Left lung (tissue), 4 donors: ENCODE measurements at regions not wholly inside any gene's neighbourhood (a gene's known extent, or its start where the extent isn't known, plus 50 kb on each side); places are given as distances from the start of the nearest gene placed in this dataset.

Experiments
- ATAC-seq: fragments of 200-7000 bp; cut with Tn5 transposase; one replicate; pipeline ENCODE4 v1.9.1; 2020; ENCODE audit warnings: moderate library complexity
- DNase-seq, 4 donors: peaks; one replicate each; pipeline ENCODE4 v3.0.0-alpha.2; 2013 to 2020
- H3K27ac ChIP-seq, 2 donors: fragments of 200-600 bp; sonication (generic) in 1 of 2; one replicate each; pipeline versions ENCODE4 v1.5.0 to v1.8.0; 2020 to 2021
- H3K27me3 ChIP-seq, 2 donors: fragments of 200-600 bp; sonication (generic) in 1 of 2; one replicate each; pipeline versions ENCODE4 v1.5.0 to v1.8.0; 2020 to 2021
- H3K36me3 ChIP-seq, 2 donors: fragments of 200-600 bp; sonication (generic) in 1 of 2; one replicate each; pipeline versions ENCODE4 v1.5.0 to v1.8.0; 2020 to 2021
- H3K4me1 ChIP-seq, 2 donors: fragments of 200-600 bp; one replicate each; pipeline ENCODE4 v1.8.0; 2021
- H3K4me3 ChIP-seq, 2 donors: fragments of 200-600 bp; sonication (generic) in 1 of 2; one replicate each; pipeline versions ENCODE4 v1.5.0 to v1.8.0; 2020 to 2021; ENCODE audit warnings: mild to moderate bottlenecking in 1 of 2
- H3K9me3 ChIP-seq, 2 donors: fragments of 200-600 bp; sonication (generic) in 1 of 2; one replicate each; pipeline versions ENCODE4 v1.5.0 to v1.8.0; 2020 to 2021
- intact Hi-C, 2 donors: fragments of 100-400 bp; cut with DNase I; formaldehyde crosslinking; loops; one replicate each; pipeline versions ENCODE4 v1.11.2 to v1.14.2; 2022
- TF ChIP-seq, protein P1 (sequence below), 2 donors: fragments of 200-600 bp; sonication (generic) in 1 of 2; IDR thresholded peaks; one replicate each; pipeline versions ENCODE4 v1.5.0 to v1.8.0; 2021; ENCODE audit warnings: antibody characterized with exemption in 2 of 2
- donor health status: DM: no; HTN: yes; CAD: no.
- donor health status: DM: no; HTN: no; CAD: no.

DNA sequence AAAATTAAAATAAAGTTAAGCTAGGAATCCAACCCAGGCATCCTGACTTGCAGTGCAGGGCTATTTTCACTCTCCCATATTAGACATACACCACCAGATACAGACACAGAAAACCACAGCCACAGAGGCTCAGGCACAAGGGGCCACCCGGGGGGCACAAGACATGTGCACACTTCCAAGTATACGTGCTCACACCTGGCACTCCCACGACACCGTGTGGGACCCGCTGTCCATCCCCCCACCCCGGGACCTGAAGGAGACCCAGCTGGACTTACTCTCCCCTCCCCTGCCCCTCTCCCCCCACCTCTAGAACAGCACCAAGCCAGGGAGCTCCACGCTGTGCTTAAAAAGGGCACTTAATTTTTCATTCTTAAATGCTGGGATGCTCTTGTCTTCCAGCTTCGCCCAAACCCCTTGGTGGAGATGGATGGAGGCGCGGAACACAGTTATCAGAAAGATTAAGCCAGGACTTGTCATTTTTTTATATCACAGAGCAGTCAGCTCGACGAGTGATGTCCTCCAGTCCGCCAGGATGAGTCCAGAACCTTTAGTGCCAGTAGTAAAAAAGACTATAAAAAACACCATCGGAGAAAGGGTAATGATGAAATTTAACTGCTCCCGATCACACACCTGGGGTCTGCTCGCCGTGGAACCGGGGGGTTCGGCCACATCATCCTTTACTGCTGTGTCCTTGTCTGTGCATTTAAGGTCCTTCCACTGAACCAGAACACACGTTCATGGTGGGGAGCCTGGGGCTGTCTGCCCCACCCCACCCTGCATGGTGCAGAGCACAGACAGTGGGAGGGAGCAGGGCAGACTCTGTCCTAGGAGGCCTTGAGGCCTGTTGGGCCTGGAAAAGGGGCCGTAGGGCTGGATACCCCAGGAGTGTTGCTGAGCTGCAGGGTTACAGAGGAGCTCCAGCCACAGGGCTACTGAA is 73.3 kb upstream of the LHX1 start:
- H3K27ac ChIP-seq = no peak overlapping the region
- no peak for ATAC-seq
- H3K27me3 ChIP-seq = peaks cover 0 to 52% of the 10 kb centered on the region in 2 donors
- H3K4me1 ChIP-seq = no peaks in the 10 kb centered on the region
- TF ChIP-seq, protein P1, sequence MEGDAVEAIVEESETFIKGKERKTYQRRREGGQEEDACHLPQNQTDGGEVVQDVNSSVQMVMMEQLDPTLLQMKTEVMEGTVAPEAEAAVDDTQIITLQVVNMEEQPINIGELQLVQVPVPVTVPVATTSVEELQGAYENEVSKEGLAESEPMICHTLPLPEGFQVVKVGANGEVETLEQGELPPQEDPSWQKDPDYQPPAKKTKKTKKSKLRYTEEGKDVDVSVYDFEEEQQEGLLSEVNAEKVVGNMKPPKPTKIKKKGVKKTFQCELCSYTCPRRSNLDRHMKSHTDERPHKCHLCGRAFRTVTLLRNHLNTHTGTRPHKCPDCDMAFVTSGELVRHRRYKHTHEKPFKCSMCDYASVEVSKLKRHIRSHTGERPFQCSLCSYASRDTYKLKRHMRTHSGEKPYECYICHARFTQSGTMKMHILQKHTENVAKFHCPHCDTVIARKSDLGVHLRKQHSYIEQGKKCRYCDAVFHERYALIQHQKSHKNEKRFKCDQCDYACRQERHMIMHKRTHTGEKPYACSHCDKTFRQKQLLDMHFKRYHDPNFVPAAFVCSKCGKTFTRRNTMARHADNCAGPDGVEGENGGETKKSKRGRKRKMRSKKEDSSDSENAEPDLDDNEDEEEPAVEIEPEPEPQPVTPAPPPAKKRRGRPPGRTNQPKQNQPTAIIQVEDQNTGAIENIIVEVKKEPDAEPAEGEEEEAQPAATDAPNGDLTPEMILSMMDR (IDR thresholded peaks at IDR 0.05) = no peak
- H3K36me3 ChIP-seq = no peaks in the 10 kb centered on the region
- no peak overlapping the region for H3K4me3 ChIP-seq
- no peak for DNase-seq
- no peaks in the 10 kb centered on the region for H3K9me3 ChIP-seq
- intact Hi-C loops = loop anchor here in 1 of 2 donors (5.0 kb wide), 1 partner anchor 52 kb away; no protein-coding TSS in a partner anchor

DNA sequence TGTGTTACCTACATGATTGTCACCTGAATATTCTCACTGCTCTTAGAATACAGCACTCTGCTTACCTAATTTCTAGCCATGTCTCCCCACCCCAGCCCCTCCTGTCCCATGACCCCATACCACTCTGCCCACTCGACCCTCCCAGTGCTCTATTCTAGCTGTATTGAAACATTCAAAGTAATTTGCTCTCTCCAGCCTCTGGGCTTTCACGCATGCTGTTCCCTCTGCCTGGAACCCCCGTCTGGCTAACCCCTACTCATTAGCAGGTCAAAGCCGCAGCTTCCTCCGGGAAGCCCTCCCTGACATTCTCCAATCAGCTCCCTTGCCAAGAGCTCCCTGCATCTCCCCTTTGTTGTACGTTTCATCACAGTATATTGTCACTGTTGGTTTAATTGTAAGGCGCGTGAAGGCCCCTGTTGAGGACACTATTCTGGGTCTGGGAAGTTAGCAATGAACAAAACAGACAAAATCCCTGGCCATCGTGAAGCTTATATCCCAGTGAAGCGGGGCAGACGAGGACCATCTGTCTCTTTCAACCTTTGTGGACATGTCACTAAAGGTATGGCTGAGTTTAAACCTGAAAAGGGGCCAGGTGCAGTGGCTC is 72.3 kb upstream of the LHX1 start:
- intact Hi-C loops = loop anchor here in 1 of 2 donors (5.0 kb wide), 1 partner anchor 53 kb away; no protein-coding TSS in a partner anchor
- H3K4me3 ChIP-seq = no peak overlapping the region
- DNase-seq (no peak), ATAC-seq (no peak)
- H3K4me1 ChIP-seq = no peaks in the 10 kb centered on the region
- TF ChIP-seq, protein P1 (IDR thresholded peaks at IDR 0.05) = no peak
- H3K27me3 ChIP-seq = peaks cover 0 to 53% of the 10 kb centered on the region in 2 donors
- no peaks in the 10 kb centered on the region for H3K36me3 ChIP-seq
- H3K9me3 ChIP-seq = no peaks in the 10 kb centered on the region
- no peak overlapping the region for H3K27ac ChIP-seq

DNA sequence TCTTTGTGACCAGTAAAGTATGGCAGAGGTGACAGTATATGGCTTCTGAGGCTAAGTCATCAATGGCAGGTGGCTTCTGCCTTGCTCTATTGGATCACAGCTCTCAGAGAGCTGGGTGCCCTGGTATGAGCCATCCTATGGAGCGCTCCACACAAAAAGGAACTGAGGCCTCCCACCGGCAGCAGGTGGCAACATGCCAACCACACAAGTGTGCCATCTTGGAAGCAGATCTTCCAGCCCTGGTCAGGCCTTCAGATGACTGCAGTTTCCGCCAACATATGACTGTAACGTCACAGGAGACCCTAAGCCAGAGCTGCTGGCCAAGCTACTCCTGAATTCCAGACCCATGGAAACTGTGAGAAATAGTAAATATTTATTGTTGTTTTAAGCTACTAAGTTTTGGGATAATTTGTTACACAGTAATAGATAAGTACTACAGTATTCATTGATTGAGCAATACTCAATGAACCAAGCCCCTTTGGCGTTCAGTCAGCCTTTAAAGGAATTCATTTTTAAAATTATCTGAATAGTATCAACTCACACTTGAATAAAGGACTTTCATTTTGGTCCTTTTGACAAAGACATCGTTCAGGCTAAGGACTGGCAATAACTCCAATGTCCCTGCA is 69.4 kb upstream of the LHX1 start:
- intact Hi-C loops = no loop called here
- TF ChIP-seq, protein P1 (IDR thresholded peaks at IDR 0.05) = no peak
- ATAC-seq = no peak
- peak in 1 of 4 donors; percentile 26 for DNase-seq
- H3K4me3 ChIP-seq = no peak overlapping the region
- no peaks in the 10 kb centered on the region for H3K9me3 ChIP-seq
- H3K36me3 ChIP-seq = no peaks in the 10 kb centered on the region
- peaks cover 0 to 59% of the 10 kb centered on the region in 2 donors for H3K27me3 ChIP-seq
- H3K4me1 ChIP-seq = no peaks in the 10 kb centered on the region
- no peak overlapping the region for H3K27ac ChIP-seq

DNA sequence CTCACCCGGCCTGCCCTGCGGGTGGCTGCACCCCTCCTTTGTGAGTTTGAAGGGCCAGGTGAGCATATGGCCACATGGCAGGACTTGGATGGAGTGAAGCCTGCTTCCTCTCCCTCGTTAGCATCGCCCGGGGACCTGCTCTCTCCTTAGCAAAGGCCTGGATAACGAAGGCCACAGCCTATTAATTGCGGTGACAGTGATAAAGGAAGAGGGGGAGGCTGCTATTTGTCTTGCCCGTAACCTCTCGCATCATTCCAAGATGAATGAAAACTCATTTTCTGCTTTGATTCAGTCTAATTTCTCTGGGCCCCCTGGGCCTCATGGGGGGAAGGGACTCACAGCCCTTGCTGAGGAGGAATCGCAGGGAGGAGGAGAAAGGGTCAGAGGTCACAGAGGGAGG is 68.5 kb upstream of the LHX1 start:
- H3K4me3 ChIP-seq = no peak overlapping the region
- ATAC-seq (no peak), DNase-seq (no peak)
- H3K27ac ChIP-seq = no peak overlapping the region
- intact Hi-C loops = no loop called here
- no peaks in the 10 kb centered on the region for H3K4me1 ChIP-seq
- peaks cover 0 to 51% of the 10 kb centered on the region in 2 donors for H3K27me3 ChIP-seq
- H3K9me3 ChIP-seq = no peaks in the 10 kb centered on the region
- TF ChIP-seq, protein P1 (IDR thresholded peaks at IDR 0.05) = no peak
- H3K36me3 ChIP-seq = no peaks in the 10 kb centered on the region

DNA sequence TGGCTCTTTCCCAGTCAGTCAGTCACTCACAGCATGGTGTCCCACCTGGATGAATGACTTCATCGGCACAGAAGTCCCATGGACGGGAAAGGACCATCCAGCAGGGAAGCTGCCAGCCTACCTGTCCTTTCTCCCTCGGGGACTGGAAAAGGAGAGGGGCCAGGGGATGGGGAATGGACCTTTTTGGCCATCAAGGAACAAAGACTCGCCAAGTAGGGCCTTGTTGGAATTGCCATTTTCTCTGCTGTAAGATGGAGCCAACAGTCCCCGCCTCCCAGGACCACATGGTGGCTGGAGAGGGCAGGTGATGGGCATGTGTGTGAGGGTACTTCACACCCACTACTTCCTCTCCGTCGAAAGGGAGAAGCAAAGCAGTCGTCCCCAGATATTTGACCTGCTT is 67.8 kb upstream of the LHX1 start:
- Histone ChIP-seq H3K27me3 (peaks cover 0 to 44% of the 10 kb centered on the region in 2 donors), H3K4me3 (no peak overlapping the region), H3K36me3 (no peaks in the 10 kb centered on the region), H3K4me1 (no peaks in the 10 kb centered on the region), H3K27ac (no peak overlapping the region), H3K9me3 (no peaks in the 10 kb centered on the region)
- intact Hi-C loops = no loop called here
- ATAC-seq (no peak), DNase-seq (no peak)
- TF ChIP-seq, protein P1 (IDR thresholded peaks at IDR 0.05) = no peak
